Activated T-cell treated with anti-CD3 and anti-CD28 coated beads for 24 hours (primary cell): ENCODE measurements at regions not wholly inside any gene's neighbourhood (a gene's known extent, or its start where the extent isn't known, plus 50 kb on each side); places are given as distances from the start of the nearest gene placed in this dataset.

Source experiments
- DNase-seq: peaks from one replicate; pipeline ENCODE4 v3.0.0-alpha.2; 2020; ENCODE audit warnings: low read depth

DNA sequence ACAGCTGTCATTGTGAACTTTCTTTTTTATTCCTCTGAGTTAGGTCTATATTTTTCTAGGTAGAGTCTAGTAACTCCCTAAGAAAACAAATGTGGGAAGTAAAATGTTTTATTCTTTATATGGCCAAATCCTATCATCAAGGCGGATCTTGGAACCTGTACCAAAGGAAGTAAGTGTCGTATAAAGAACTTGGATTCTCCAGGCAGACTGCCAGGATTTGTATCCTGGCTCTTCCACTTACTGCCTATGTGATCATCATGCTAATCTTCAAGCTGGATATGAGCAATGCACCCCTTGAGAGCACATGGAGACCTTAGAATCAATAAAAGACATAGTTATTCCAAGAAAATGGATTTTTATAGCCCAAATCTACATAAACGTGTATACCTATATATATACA lies 286.5 kb downstream of the PCDH17 start:
- DNase-seq, result no peak

DNA sequence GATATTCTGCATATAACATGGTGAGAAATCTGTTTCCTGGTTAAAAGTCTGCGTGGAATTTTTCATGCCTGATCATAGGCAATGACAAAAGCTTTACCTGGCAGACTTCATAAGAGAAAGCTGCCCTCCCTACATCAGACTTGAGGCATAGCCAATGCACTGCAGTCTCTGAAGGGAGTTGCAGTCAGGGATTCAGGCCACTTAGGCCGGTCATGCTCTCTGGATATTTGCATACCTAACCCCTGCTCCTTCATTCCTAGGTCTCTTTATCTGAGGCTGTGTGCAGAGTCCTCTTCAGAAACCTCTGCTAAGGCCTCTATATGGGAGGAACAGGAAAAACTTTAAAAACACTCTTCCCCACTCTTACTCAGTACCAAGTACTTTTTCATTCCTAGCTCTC lies 287.4 kb downstream of the PCDH17 start:
- no peak for DNase-seq

DNA sequence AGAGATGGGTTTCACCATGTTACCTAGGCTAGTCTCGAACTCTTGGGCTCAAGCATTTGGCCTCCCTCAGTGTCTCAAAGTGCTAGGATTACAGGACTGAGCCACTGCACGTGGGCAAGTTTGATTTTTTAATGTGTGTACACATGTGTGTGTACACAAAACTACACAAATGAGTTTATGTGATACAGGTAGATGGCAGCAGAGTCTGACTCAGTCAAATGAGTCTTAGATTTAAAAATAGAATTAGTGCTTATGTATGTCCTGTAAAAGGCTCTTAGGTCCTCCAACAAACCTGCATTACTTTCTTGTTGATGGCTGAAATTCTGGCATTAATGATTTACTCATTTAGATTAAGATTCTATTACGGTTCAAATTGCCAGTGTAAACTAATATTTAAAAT lies 293.7 kb downstream of the PCDH17 start:
- no peak for DNase-seq

DNA sequence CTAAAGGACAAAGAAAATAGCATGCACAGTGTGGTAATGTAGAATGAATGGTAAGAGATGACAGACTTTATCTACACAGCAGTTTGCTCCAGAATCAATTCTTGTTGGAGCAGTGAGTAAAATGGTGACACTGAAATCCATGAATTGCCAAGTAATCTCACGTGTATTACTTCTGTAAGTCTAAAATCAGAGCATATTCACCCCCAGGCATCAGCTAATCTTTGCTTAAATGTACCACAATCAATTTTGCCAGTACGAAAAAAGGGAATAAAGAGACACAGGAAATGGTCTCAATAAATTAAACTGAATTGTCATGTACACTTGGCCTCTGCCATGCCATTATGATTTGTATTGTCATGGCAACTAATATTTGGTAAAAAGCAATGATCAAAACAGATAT lies 294.2 kb downstream of the PCDH17 start:
- no peak for DNase-seq

DNA sequence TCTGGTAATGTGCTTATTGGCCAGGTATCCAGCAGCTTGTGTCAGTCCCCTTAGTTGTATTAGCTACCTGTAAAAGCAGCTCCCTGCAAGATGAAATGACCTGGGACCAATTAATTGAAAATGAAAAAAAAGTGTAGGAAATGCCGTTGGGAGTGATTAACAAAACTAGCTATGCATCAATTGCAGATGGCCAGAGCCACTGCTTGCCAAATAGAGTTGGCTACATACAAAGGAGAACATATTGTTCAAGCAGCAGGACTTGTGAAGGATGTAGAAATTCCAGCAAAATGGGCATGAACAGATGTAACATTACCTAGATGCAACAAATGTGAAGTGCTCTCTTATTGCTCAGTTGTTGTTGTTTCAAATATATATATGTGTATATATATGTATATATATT lies 300.5 kb downstream of the PCDH17 start:
- no peak for DNase-seq

DNA sequence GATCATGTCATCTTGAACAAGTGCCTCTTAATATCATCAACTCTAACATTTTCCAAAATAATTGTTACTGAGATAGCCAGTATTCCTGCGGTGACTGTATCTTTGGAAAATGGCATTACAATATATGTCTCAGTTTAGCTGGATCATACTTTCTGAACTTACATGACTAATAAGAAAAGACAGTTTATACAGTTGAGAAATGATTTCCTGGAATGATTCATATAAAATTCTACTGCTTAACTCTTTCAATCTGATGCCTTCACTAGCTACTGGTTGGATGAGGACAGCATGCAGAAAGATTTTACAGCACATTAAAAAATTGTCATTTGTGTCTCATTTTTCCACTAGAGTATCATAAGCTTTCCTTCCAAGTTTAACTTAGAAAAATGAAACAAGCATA lies 302.1 kb downstream of the PCDH17 start:
- no peak for DNase-seq

DNA sequence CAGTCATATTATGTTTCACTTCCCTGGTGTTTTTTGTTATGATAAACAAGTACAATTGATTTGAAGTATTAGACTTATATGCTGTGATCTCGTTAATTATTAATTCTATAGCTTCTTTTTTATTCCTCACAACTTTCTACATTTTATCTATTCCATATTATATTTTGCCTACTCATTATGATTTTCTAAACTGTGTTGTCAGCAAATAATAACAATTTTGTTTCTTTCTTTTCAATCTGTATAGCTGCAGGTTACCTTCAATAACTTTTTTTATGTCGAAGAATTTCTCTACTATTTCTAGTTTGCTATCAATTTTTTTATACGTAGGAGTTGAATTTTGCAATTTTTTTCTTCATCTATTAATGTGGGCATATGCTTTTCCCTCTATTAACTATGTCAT lies 304.4 kb downstream of the PCDH17 start:
- no peak for DNase-seq

DNA sequence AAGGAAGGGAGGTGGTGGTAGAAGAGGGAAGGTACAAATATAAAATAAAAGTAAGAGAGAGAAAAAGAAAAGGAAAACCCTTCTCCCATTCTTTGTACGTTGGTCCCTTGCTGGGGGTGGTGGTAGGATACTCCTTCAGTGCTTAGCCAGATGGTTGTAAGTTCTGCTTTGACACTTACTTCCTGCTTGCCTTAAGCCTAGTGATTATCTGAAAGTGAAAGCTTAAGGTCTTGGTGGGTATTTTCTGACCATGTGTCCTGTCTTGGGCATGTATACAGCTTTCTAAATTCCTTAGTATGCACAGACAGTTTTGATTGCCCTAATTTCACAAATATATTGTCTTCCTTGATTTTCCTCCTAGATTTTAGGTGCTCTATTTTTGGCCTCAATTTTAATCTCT lies 314.8 kb downstream of the PCDH17 start:
- DNase-seq, result no peak

DNA sequence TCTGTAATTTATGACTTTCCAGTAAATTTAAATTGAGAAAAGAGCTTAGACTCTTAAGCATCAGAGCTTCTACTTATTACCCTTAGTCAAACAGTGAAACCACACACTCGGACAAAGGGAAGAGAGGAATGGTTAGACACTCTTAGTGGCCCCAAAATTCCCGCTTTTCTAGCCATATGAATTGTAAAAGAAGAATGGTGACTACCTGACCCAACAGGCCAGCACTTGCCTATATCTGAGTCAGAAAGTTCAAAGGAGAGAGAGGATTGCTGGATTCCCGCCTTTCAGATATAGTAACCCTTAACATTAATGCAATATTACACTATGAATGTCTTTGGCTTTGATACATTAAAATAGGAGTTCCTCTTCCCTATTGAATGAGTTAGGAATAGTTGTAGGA lies 317.3 kb downstream of the PCDH17 start:
- DNase-seq, result no peak

DNA sequence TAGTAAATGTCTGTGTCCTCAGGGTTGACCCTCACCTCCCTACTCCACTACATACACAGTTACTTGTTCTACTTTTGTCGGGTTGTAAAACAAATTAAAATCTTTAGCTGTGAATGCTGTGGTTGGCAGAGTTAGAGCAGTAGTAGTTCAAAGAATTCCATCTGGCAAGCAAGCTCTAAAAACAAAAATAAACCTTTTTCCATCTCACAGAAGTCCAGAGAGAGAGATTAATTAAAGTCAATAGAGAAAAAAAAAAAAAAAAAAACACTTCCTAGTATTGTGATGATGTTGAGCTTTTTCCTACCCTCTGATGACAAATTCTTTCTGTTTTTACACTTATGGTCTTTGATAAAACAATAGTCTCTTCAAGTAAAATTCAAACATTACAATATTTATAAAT lies 338.4 kb downstream of the PCDH17 start:
- DNase-seq, result no peak

DNA sequence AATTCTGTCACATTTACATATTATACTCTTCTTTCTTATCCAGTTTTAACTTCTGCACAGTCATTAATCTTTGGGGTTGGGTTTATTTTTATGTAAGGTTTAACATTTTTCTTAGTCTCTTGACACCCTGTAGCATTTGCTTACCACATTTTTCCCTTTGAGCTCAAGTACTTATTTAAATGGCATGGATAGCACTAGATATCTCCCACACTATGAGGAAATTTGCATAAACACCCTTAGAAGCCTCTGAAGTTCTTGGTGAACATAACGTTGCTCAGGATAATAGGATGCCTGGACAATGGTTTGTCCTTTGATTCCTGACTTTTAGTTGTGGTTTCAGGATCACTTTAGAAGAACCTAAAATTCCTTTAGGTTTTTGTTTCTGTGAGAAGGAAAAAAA lies 338.9 kb downstream of the PCDH17 start:
- DNase-seq, result no peak

DNA sequence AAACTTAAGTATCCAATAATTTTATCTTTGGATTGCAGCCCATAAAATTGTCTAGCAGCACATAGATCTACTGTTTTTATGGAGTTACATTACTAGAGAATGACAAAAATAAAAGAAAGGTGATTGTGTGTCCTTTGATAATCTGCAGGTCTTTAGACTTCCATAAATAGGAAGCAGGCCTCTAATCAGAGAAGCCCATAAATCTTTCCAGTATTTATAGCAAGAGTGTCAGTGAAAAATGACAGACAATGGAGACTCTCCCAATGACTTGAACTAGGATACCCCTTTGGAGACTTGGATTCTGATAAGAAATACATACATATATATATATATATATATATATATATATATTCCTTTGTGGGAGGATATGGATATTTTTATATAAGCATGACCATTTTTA lies 351.2 kb downstream of the PCDH17 start:
- no peak for DNase-seq

DNA sequence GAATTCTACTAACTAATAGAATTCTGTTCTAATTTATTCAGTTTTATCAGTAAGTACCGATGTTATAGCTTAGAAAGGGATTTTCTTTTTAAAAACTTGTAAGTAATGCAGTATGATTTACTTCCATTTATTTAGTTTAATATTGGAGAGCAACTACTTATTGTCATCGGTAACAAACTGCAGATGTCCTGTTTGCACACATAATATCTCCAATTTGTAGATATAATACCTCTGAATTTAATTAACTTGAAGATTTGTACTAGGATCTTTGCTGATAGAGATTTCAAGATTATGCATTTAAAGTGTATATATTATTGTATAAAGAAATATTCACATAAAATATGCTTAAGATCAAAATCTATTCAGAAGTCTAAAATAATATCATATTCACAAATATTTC lies 356.7 kb downstream of the PCDH17 start:
- no peak for DNase-seq

DNA sequence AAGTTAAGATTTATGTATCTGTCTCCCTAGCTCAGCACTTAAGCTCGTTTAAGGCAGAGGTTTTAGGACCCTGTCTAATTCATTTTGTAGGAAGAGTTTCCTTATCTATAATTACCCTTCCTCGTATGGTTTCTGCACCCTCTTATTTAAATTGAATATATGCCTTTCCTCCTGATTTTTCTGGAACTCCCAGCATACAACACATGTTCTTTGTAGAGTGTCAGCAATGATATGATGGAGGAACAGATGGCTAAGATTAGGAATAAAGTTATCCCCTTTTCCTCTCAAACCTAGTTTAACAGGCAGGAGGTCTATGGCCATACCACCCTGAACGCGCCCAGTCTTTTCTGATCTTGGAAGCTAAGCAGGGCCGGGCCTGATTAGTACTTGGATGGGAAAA lies 359.5 kb downstream of the PCDH17 start:
- no peak for DNase-seq

DNA sequence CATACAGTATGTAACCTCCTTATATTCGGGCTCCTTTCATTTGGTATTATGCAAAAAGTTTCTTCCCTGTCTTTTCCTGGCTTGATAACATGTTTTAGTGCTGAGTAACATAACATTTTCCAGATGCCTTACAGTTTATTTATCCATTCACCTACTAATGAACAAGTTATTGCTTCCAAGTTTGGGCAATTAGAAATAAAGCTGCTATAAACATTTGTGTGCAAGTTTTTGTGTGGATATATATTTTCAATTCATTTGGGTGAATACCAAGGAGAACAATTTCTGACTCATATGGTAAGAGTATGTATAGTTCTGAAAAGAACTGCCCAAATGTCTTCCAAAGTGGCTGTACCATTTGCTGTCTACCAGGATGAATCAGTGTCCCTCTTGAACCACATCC lies 360.9 kb downstream of the PCDH17 start:
- DNase-seq, result no peak

DNA sequence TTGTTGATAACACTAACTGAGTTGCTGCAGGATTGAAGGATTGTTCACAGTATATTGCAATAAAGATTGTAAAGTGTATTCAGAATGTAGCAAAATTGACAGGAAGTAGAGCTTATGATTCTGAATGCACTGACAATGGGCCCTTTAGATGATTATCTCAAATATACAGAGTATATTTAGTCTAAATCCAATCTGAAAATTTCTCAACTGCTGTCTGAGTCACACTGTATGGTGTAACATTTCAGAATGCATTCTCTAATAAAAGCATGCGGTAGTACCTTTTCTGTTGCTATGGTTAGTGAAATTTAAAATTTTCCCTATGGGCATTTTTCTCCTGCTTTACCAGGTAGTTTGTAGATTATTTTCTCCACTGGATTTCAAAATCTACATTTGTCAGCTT lies 365.2 kb downstream of the PCDH17 start:
- no peak for DNase-seq

DNA sequence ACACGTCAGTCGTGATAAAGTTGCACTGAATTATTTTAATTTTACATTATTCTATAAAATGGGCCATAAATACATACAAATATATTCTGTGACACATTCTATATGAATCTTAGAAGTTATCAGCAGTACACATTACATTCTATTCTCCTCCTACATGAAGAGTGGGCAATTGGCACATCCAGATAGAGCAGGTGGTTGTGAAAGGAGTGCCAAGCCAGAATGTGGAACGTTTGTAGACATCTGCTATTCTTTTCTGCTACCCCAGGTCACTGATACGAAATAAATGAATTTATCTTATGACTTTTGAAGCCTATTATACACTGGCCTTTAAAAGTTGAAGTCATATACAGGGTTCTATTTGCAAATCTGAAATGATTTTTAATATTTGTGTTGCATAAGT lies 373.2 kb downstream of the PCDH17 start:
- DNase-seq, result no peak

DNA sequence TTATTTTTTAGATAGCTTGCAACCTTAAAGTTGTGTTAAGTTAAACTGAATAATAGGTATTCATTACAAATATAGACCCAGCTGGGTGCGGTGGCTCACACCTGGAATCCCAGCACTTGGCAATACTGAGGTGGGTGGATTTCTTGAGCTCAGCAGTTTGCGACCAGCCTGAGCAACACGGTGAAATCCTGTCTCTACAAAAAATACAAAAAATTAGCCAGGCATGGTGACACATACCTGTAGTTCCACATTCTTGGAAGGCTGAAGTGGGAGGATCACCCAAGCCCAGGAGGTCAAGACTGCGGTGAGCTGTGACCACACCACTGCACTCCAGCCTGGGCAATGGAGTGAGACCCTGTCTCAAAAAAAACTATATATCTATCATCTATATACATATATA lies 386.5 kb downstream of the PCDH17 start:
- DNase-seq, result no peak

DNA sequence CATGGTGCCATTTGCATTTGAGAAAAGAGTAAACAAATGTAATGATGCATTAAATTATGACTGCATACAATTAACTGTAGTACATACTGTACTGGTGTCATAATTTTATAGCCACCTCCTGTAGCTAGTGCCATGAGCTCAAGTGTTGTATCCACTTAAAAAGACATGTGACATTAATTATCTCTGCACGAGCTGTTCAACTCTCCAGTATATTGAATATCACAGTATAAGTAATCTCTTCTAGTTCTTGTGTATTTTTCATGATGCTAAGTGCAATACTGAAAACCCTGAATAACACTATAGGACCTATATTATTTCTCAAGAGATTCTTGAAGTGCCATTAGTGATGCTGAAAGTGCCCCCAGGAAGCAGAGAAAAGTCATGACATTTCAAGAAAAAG lies 387.3 kb downstream of the PCDH17 start:
- DNase-seq, result no peak

DNA sequence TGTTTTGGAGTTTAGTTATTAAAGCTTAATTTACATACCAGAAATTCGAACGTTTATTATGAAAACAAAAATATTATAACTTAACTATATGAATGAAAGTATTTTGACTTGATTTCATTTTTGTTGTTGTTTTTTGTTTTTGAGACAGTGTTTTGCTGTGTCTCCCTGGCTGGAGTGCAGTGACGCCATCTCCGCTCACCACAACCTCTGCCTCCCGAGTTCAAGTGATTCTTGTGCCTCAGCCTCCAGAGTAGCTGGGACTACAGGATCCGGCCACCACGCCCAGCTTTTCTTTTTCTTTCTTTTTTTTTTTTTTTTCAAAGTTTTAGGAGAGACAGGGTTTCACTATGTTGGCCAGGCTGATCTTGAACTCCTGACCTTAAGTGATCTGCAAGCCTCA lies 392.6 kb downstream of the PCDH17 start:
- no peak for DNase-seq

DNA sequence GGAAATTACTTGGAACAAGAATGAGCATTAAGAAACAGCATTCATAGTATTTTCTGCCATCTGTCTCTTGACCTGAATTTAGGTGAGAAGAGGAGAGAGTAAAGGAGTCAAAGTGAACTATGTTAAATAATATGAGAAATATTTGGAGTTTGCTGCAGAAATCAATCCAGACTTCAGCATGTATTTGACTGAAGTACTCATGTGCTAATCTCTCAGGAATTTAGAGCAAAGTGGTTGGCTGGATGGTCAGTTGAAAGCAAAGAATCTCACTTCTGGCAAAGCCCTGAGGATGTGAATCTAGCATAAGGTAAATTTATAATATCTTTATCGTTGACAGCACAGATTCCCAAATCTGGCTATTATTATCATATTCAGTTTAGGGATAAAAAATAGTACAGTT lies 394.3 kb downstream of the PCDH17 start:
- no peak for DNase-seq

DNA sequence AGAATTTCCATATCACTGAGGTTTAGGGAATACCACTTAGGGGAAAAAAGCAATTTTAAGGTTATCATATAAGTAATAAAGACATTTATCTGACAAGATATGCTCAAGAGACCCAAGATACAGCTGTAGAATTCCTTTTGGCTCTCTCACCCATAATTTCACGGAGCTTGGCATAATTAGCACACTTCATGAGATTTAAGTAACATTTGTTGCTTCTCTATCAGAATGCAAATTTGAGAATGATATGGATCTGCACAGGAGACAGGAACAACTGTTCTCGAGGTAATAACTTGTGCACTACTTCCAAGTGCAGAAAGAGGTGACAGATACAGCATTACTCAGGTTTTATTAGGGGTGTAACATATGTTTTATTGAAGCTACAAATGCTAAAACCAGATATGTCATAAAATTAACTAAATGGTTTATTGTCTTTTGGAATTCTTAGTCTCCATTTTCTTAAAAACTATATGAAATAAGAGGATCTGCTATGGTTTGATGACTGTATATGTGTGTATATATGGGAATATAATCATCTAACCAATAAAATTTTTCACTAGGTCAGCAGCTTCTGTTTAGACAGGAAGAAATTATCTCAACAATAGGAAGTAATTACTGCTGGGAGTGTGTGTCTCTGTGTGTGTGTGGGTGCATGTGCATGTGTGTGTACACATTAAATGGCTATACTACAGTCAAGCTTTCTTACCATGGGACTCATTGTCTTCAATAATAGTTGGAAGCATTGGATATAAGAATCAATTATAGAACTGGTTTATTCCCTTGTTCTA lies 401.3 kb downstream of the PCDH17 start:
- no peak for DNase-seq

DNA sequence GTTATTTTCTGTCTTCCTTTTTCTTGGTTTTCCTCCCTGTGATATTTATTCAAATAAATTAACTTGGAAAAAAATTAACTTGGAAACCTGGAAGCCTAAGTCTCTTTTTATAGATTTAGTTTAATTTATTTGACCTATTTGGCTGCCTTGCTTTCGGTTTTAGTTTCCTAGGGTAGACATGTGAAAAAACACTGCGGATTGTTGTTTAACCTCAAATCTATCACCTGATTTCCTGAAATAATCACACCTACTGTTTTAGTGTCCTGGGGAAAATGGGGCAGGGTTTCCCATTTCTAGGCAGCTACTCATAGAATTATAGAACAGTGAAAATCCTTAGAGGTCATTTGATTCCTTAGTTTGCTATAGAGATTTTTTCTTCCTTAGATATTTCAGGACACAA lies 412.4 kb downstream of the PCDH17 start:
- no peak for DNase-seq

DNA sequence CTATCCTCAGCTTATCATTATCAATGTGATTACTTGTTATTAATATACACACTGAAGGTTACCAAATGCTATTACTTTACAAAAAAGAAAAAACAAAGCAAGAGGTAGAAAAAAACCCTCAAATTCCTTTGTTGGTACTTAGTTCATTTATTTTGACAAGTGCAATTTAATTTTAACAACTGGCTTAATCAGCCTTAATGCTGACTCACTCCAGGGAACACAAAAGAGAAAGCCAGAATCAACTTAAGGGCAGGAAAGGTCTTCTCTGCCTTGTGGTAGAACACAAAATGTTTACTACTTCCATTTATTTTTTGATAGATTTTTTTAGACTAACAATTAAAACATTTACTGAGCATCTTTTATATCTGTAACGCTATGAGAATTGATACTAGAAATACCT lies 417.1 kb downstream of the PCDH17 start:
- no peak for DNase-seq

DNA sequence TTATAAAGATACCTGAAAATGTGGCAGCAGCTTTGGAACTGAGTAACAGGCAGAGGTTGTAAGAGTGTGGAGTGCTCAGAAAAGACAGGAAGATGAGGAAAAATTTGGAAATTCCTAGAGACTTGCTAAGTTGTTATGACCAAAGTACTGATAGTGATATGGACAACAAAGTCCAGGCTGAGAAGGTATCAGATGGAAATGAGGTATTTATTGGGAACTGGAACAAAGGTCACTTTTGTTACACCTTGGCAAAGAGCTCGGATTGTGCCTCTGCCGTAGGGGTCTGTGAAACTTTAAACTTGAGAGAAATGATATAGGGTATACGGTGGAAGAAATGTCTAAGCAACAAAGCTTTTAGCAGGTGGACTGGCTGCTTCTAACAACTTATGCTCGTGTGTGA lies 419.9 kb downstream of the PCDH17 start:
- DNase-seq, result no peak
